Amniotic epithelial cell (primary cell): ENCODE measurements at regions not wholly inside any gene's neighbourhood (a gene's known extent, or its start where the extent isn't known, plus 50 kb on each side); places are given as distances from the start of the nearest gene placed in this dataset.

Source experiments
- DNase-seq: peaks from one replicate; pipeline ENCODE4 v3.0.0-alpha.2; 2010; ENCODE audit warnings: low read depth

DNA sequence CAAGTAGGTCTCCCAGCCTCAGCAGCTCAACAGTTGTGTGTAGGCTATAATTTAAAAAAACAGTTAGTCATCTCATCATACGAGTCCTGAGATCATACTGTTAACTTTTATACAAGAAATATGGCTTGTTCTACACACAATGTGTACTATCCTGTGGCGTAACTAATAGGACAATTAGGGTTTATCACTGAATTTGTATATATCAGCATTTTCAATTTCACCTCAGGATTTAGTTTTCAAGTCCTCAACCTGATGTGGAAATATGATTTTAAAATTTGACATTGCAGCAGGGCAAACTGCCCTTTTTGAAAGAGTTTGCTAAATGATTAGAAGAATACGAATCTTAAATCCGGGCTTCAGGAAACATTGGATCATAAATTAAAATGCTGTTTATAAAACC lies 237.2 kb upstream of the CTBP2 start:
- no peak for DNase-seq

DNA sequence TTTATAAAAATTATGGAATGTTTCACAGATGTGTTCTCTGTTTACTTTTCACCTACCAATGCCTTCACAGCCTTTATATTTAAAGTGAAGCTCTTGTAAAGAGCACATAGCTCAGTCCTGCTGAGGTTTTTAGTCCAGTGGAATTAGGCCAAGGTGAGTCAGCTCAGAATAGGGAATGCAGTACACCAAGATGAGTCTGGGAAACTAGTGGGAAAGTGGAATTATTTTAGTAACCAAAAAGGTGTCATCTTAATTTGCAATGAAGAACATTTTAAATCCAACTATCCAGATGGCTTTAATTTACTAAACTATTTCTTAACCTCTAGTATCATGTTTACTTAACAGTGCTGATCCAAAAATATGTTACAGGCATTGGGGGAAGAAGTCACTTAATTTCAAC lies 236.3 kb upstream of the CTBP2 start:
- no peak for DNase-seq

DNA sequence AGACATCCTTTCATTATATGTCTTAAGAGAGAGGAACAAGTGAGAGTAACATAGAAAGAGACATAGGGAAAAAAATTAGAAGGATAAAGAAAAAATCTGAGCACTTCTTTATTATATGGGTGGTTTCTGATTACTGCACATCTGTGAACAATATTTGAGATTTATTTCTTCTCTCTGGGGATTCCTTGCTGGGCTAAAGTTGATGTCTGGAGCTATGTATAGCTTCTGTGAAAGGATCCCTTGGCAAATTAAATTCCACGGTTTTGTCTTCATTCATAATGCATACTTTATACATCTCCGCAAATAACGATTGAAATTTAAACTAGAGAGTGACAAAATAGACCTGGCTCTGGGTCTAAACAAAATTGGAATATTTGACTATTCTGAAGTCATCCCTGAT lies 232.2 kb upstream of the CTBP2 start:
- no peak for DNase-seq

DNA sequence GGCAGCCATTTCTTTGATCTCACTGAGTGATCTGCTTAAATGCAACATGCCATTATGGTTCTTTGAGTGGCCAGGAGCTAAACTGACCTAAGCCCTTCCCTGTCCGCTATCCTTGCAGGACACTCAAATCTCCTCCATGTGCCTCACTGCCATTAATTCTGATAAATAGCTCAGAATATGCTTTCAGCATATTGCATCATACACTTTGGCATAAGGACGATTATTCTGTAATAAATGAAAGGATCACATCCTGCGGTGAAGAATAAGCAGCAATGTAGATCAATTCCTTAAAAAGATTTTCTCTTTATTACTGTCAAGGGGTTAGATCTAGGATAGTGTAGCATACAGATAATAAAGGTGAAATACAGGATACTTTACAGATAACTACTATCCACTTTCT lies 231.8 kb upstream of the CTBP2 start:
- no peak for DNase-seq

DNA sequence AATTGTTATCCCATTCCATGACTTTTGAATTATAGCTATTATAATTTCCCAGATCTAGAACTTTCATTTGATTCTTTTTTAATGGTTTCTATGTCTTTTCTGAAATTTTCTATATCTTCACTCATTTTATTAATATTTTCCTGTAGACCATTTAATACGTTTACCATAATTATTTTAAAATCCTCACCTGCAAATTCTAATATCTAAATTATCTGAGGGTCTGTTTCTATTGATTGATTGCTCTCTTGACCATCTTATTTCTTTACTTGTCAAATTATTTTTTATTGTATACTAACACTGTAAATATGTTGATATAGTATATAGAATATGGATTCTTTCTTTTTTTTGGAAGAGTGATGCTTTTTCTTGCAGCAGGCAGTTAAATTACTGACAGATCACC lies 229.3 kb upstream of the CTBP2 start:
- DNase-seq = no peak

DNA sequence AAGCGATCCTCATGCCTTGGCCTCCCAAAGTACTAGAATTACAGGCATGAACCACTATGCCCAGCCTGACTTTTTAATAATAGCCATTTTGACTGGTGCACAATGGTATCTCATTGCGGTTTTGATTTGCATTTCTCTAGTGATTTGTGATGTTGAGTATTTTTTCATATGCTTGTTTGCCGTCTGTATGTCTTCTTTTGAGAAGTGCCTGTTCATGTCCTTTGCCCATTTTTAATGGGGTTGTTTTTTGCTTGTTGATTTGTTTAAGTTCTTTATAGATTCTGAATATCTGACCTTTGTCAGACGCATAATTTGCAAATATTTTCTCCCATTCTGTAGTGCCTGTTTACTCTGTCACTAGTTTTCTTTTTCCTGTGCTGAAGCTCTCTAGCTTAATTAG lies 219.2 kb upstream of the CTBP2 start:
- DNase-seq = no peak

DNA sequence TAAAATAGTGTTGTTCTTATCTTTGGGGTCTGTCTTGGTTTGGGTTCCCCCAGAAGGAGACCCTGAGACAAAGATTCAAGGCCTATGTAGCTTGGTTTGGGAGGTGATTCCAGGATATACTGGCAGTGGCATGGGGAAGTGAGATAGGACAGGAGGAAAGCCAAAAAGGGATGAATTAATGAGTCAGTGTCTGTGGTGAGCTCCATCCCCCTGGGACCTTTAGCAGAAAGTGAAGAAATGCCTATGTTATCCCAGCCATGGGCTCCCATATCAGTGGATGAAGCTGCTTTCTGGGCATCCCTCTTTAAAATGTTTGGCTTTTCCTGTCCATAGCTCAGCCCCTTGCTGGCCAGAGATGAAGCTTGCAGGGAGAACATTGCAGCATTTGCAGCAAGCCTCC lies 217.0 kb upstream of the CTBP2 start:
- DNase-seq = no peak

DNA sequence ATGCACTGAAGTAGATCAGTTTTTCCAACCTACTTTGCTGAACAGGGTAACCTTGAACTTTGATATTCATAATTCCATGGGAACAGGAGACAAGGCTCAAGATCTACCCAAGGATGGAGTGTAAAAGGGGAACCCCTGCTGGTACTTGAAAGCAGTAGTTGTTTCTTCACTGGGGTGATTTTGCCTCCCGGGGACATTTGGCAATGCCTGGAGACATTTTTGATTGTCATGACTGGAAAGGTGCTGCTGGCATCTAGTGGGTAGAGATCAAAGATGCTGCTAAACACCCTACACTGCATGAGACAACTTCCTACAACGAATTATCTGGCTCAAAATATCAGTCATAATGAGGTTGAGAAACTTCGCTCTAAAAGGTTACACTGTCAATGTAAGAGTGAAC lies 214.8 kb upstream of the CTBP2 start:
- peak; percentile 2 for DNase-seq

DNA sequence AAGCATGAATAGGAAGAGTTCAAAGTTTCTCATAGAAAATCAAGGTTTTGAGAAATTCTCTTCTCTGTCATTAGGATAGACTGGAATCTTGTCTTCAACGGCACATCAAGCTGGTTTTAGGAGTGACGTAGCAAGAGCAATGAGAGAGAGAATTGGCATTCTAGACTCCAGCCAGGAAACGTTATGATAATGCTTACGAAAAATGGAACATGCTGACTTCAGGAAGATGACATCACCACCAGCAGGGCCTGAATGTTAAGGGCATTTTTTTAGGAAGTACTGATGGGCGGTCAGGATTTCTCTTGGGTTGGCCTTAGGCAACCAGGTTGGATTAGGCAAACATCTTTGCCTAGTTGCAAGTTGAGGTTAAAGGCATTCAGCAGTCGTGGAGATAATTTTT lies 213.2 kb upstream of the CTBP2 start:
- DNase-seq = no peak

DNA sequence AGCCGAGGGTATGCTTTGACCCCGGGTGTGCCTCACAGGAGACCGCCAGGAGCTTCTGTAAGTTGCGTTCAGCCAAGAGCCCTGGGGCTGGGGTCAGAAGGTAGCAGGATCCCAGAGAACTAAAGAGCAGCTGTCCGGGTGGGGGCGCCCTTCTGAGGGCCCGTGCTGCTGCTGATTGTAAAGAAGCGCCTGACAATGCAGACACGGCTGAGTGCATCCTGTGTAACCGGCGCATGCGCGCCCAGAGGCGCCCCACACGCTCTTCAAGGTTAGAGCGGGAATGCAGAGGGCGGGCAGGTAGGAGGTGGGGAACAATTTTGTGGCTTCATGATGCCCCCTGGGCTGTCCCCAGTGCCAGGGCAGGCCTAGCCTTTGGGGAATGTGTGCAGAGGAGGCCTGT lies 210.2 kb upstream of the CTBP2 start:
- DNase-seq = peak; percentile 7

DNA sequence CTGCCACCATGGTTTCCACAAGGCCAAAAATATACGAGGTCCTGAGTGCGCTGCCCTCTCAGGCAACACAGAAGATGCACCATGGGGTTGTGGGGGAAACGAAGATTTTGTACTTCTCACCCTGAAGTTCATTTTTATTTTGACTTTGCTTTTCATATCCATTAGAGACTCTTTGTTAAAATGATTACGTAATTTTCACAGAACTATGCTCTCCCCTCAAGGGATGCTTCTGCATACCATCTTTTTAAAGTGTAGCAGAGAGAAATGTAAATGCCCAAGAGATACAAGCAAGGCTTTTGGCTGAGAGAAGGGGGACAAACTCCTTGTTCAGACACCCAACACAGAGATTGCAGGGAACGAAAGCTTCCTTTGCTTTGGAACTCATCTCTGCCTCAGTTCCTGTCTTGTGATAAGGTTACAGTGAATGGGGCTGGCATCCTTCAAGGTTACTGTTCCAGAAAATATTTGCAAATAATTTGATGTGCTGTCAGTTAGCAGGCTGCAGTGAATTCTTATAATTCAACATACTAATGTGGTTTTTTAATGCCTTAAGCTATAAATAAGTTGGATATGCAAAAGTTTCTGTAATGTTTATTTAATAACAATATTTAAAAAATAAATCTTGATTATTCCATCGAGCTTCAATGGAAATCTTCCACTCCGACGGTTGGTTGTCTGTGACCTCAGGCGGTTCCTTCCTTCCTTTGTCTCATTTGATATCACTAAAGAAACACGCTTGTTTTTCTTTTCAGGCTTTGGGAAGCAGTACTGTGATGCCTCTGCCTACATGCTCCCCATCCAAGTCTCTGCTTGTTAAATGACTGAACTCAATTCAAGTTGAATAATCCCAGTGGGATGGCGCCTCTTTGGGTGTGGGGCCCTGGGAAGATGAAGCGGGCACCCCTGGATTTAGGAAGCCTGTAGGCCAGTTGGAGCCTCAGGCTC lies 209.3 kb upstream of the CTBP2 start:
- DNase-seq = no peak

DNA sequence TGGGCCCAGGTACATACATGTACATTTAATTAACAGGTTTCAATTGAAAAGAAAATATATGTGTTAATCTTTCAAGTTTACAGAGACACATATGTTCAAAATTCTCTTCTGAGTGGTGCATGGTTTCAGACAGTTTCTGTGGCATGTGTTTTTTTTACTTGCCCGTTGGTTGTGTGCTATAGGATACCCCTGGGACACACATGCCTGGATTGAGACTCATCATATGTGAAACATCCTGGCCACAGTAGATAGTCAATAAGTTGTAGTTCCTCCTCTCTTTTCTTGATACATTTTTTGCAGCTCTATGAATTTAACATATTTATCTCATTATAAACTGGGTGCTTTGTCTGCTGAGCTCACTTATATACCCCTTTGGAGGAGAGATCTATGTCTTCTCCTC lies 207.8 kb upstream of the CTBP2 start:
- DNase-seq = no peak

DNA sequence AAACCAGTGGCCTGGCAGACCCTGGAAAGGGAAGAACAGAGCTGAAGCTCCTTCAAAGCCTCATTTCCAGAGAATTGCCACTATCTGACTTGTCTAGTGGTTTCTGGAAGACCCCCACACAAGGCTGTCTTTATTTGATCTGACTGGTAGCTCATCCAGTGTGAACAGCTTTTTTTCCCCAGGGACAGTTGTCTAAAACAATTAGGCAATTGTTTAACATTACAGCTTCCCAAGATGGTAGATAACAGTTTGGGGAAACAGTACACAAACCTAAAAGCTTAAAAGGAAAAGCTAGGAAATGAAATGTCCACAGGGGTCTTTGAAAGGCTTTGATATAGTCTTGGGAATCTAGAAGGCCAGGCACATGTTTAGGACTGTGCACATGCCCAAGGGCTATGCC lies 203.4 kb upstream of the CTBP2 start:
- DNase-seq = no peak

DNA sequence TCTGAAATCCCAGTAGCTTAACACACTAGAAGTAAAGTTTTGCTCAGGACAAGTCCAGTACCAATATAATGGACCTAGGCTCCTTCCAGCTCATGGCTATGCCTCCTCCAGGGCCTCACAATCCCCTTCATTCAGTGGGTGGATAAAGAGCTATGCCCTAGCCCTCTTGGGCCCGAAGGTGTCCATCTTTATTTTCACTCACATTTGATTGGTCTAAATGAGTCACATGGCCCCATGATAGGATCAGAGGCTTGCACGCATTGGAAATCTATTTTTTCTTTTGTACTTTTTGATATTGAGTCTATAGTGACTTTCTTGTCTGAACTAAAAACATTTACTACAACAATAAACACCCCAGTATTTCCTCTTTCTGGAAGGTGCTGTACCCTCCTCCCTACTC lies 202.6 kb upstream of the CTBP2 start:
- no peak for DNase-seq

DNA sequence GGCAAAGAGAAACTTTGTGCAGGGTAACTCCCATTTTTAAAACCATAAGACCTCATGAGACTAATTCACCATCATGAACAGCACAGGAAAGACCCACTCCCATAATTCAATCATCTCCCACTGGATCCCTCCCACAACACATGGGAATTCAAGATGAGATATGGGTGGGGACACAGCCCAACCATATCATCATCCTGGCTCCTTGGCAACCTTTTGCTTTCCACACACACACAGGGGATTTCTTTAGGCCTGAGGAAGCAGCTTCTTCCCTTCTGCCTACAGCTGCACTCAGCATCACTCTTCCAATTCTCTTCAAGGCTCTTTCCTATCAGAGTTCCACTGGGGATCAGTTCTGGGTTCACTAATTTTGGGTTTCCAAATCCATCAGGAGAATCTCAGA lies 199.0 kb upstream of the CTBP2 start:
- DNase-seq = no peak

DNA sequence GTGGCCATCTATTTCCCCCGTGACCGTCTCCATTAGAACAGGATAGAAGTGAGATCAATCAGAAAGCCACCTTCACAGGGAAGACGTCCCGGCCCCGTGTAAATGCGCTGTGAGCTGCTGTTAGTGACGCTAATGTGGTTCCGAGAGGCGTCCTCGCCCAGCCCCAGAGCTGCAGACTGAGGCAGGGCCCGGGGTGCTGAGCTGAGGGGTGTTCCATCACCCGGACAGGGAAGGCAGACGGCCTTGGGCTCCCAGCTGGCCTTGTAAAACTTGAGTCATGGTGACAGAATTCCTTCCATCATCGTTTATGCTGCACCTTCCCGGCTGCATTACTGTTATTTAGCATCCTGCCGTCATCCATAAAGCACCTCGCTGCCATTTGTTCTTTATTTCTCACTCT lies 195.3 kb upstream of the CTBP2 start:
- no peak for DNase-seq

DNA sequence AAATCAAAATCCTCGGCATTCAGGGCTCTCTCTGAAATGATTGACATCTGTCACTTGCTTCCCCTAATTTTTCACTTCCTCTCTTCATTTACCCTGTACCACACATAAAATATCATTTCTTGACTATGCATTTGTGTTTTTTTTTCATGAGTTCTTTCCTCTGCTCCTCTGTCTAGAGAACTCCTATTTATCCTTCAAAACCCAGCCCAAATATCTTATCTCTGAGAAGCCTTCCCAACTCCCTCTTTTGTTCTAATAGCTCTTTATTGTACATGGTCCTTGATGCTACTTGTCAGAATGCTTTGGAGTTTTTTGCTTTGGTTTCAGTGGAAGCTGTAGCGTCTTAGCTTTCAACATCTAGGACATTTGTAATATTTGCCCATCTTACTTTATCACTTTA lies 190.2 kb upstream of the CTBP2 start:
- no peak for DNase-seq

DNA sequence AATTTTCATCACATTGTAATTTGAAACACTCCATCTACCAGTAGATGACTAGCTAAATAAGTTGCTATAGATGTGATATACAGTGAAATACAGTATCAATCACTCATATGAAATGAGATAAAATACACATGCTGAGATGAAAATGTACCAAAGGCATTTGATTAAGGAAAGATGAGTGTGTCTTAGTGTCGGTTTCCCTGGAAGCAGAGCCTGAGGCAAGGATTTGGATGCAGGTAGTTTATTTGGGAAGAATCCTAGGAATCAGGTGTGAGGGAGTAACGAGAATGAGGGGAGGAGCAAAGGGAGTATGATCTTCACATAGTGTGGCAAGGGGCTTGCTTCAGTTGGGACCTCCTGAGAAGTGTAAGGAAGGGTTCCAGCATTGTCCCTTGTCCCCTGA lies 188.2 kb upstream of the CTBP2 start:
- no peak for DNase-seq

DNA sequence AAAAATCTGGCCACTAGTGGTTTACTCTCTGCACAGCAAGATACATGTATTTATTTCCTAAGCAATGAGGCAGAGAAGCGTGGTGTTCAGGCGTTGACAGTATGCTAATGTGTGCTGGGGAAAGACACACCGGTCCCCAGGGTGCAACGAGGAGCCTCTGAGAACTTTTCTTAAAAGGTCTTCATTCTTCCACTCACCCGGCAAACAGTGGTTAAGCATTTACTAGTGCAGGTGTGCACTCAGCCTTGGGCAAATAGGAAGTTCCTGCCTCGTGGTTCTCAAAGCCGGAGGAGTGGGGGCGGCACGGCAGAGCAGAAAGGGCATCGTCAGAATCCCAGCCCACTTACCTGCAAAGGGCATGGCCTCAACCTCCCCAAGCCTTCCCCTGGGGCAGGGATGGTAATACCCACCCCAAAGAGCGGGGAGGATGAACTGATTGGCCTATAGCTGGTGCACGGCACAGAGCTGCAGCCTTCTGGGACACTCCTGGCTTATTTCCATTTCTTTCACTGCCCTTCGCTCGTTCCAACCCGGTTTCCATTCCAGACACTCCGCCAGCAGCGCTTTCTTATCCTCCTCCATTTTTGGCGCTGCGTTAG lies 184.3 kb upstream of the CTBP2 start:
- no peak for DNase-seq

DNA sequence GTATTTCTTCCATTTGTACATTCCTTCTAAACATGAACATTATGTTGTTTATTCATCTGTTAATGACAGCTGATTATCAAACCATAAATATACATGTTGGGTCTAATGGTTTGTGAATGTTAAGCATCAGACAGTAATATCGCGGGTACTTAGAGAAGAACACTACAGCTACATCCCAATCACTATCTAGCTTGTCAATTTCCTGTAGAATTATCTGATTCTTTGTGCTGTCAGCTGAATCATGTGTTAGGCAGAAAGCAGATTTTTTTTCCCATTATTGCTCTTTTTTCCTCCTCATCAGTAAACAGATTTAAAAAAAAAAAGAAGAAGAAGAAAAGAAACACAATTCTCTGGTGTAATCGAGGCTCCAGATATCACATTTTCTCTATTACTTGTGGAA lies 183.6 kb upstream of the CTBP2 start:
- DNase-seq = no peak

DNA sequence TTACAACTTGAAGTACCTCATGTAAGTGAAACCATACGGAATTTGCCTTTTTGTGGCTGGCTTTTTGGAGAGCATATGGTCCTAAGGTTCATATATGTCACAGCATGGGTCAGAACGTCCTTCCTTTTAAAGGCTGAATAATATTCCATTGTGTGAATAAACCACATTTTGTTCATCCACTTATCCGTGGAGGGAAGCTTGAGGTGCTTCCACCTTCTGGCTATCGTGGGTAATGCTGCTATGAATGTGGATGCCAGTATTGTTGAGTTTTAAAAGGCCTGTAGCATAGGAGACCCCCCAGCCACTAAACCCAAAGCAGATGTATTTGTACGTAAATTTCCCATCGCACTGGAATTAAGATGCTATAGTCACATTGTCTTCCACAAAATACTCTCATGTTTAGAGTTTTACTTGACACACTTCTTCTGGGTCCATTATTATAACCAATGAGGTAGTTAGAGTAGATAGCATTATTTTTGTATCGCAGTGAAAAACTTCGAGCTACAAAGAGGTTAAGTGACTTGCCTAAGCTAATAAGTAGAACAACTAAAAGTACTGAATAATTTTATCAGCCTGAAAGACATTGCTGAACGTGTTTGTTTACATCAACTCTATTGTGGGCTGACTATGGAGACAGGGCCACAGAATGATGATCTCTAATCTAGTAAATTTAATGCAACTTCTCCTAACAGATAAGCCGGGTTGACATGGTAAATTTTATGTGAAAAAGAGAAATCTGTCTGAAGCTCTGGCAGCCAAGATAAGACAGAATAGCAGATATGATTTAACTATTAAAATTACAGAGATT lies 183.0 kb upstream of the CTBP2 start:
- DNase-seq = peak; percentile 24

DNA sequence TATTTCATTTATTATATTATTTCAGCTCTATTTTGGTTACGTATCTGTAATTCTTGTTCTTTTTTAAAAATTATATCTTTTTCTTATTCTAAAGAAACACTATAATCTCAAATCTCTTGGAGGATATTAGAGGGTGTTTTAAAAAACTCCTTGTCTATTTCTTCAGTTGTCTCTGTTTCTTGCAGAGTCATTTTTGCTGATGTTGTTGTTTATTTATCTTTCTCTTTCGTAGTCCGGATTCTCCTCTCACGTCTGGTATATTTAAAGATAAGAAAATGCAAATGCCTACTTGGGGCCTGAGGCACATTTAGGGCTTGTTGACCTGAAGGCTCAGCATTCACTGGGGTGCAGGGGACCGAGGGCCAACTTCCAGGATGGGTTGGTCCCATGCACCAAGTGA lies 181.2 kb upstream of the CTBP2 start:
- DNase-seq = no peak

DNA sequence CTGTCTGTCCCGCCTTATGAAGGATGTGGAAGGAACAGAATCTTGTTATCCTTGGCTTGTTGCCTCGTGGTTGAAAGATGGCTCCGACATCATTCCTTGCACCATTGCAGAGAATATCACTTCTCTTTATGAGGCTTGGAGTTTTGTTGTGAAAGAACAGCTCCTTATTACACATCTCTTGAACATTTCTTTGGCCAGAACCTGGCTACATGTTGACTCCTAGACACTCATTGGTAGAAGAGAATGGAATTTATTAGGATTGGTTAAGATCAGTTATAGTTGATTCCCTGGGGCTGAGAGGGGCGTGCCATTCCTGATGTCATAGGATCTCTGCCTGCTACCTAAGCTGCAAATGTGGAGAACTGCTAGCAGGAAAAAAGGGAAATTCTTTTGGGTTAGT lies 180.5 kb upstream of the CTBP2 start:
- DNase-seq = peak; percentile 47
